GM23248 (cell line): ENCODE measurements at regions not wholly inside any gene's neighbourhood (a gene's known extent, or its start where the extent isn't known, plus 50 kb on each side); places are given as distances from the start of the nearest gene placed in this dataset.

Source experiments
- EZH2 ChIP-seq: fragments of 200-600 bp; sonication (generic); IDR thresholded peaks from 2 replicates; pipeline ENCODE4 v1.6.1; 2018; ENCODE audit warnings: antibody characterized with exemption, mild to moderate bottlenecking; ENCODE audit not compliant: insufficient read depth, poor library complexity, severe bottlenecking
- EZH2phosphoT487 ChIP-seq: fragments of 200-600 bp; sonication (generic); IDR thresholded peaks from 2 replicates; pipeline ENCODE4 v1.6.1; 2018; ENCODE audit warnings: antibody characterized with exemption, moderate library complexity, mild to moderate bottlenecking, low read depth; ENCODE audit not compliant: insufficient read depth

DNA sequence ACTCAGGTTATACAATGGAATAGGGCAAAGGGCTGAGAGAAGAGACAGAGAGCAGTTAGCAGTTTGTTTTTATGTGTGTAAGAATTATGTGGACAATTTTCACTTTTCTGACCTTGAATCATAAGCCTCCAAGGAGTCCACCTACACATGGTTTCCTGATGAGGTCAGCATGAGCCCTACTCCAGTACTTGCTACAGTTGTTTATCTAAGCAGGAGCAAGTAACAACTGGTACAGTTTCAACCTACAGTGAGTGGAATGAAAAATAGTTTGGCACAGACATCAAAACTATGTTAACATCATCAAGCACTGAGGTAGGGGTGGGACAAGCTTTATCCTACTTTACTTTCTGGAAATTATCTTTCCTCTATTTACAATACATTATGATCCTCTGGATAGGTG lies 426.7 kb upstream of the ID4 start:
- no peak for TF ChIP-seq EZH2
- TF ChIP-seq EZH2phosphoT487, result no peak
